GM12865 (cell line): ENCODE measurements at regions not wholly inside any gene's neighbourhood (a gene's known extent, or its start where the extent isn't known, plus 50 kb on each side); places are given as distances from the start of the nearest gene placed in this dataset.

Experiments
- DNase-seq: peaks from one replicate; pipeline ENCODE4 v3.0.0; 2010; ENCODE audit warnings: low read depth
- H3K4me3 ChIP-seq: 2 replicates; pipeline ENCODE4 v1.5.1; 2011; ENCODE audit warnings: mild to moderate bottlenecking, low read depth, low read length, control low read depth
- CTCF ChIP-seq: IDR thresholded peaks from 2 replicates; pipeline ENCODE4 v1.5.1; 2011; ENCODE audit warnings: low read length, control low read depth, low read depth, inconsistent platforms; ENCODE audit not compliant: insufficient read depth; ENCODE audit errors: missing control alignments

- TF ChIP-seq CTCF: no peak
- peak; percentile 40 for DNase-seq
- no peak overlapping the region for H3K4me3 ChIP-seq
Measured at GRCh38 chrX:149151805-149152757, 353.0 kb downstream of the IDS start.

GRCh38 chrX:149145845-149146285 lies 359.2 kb downstream of the IDS start:
- no peak for TF ChIP-seq CTCF
- H3K4me3 ChIP-seq: no peak overlapping the region
- peak; percentile 24 for DNase-seq

GRCh38 chrX:149131774-149132173 lies 373.3 kb downstream of the IDS start:
- no peak overlapping the region for H3K4me3 ChIP-seq
- TF ChIP-seq CTCF: no peak
- no peak for DNase-seq

- no peak for TF ChIP-seq CTCF
- no peak for DNase-seq
- H3K4me3 ChIP-seq: no peak overlapping the region
Measured at GRCh38 chrX:149129767-149130166, 375.3 kb downstream of the IDS start.

- TF ChIP-seq CTCF: no peak
- H3K4me3 ChIP-seq: no peak overlapping the region
- peak; percentile 39 for DNase-seq
Measured at GRCh38 chrX:149124526-149125108, 380.5 kb downstream of the IDS start.

- no peak overlapping the region for H3K4me3 ChIP-seq
- peak; percentile 51 for DNase-seq
- TF ChIP-seq CTCF: no peak
Measured at GRCh38 chrX:149121206-149121920, 383.7 kb downstream of the IDS start.
